ENCODE measurements at regions not wholly inside any gene's neighbourhood (a gene's known extent, or its start where the extent isn't known, plus 50 kb on each side); places are given as distances from the start of the nearest gene placed in this dataset.
"Not testable (repeated sequence)": the region's sequence is repeated elsewhere in the genome, so short reads cannot be mapped to it uniquely, and the experiment has no call there.

DNA sequence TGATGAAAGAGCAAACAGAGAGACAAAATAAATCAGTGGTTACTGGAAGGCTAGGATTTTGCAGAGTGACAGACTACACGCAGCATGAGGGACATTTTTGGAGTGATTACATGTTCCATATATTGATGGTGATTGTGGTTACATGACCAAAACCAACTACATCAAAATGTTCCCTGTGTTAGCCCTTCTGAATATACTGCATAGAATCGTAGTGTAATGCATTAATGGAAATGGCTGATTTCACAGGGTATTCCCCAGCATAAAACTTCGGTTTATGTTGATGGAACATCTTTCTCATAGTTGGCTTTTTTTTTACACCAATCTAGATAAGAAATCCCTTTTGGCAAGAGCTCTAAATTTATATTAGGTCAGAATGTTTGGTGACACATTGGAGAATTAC is 191.3 kb upstream of the CMC1 start:
- intact Hi-C loops (cut with DNase I): no loop called here
- H3K27ac ChIP-seq: no peak overlapping the region
- H3K4me3 ChIP-seq: no peak overlapping the region
- H3K36me3 ChIP-seq: no peaks in the 10 kb centered on the region
- no peaks in the 10 kb centered on the region for H3K27me3 ChIP-seq
- H3K4me1 ChIP-seq: no peaks in the 10 kb centered on the region
- no peak for TF ChIP-seq POLR2AphosphoS5 (IDR thresholded peaks at IDR 0.05; ENCODE audit: insufficient read depth in 1 of 2, low read depth in 1 of 2)
- TF ChIP-seq POLR2A (IDR thresholded peaks at IDR 0.05): no peak
- TF ChIP-seq, protein P1, sequence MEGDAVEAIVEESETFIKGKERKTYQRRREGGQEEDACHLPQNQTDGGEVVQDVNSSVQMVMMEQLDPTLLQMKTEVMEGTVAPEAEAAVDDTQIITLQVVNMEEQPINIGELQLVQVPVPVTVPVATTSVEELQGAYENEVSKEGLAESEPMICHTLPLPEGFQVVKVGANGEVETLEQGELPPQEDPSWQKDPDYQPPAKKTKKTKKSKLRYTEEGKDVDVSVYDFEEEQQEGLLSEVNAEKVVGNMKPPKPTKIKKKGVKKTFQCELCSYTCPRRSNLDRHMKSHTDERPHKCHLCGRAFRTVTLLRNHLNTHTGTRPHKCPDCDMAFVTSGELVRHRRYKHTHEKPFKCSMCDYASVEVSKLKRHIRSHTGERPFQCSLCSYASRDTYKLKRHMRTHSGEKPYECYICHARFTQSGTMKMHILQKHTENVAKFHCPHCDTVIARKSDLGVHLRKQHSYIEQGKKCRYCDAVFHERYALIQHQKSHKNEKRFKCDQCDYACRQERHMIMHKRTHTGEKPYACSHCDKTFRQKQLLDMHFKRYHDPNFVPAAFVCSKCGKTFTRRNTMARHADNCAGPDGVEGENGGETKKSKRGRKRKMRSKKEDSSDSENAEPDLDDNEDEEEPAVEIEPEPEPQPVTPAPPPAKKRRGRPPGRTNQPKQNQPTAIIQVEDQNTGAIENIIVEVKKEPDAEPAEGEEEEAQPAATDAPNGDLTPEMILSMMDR (IDR thresholded peaks at IDR 0.05): no peak
- no peaks in the 10 kb centered on the region for H3K9me3 ChIP-seq
- no peak for DNase-seq (ENCODE audit: extremely low spot score in 2 of 2)

DNA sequence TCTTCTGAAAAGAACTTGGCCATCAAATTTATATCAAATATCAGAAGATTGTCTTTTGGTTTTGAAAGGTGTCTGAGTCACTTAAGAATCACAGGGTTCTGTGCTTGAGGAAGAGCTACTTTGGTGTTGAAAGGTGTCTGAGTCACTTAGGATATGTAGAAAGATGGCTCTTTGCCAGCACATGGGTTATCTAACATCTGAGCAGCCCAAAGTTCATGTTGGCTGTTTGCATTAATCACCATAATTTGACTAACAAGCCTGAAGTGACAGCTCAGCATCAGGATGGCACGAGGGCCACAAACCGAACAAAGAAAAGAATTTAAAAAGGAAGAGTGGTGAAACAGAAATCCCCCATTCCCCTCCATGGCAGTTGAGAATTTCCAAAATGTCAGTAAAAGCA is 190.5 kb upstream of the CMC1 start:
- no peak for DNase-seq (ENCODE audit: extremely low spot score in 2 of 2)

DNA sequence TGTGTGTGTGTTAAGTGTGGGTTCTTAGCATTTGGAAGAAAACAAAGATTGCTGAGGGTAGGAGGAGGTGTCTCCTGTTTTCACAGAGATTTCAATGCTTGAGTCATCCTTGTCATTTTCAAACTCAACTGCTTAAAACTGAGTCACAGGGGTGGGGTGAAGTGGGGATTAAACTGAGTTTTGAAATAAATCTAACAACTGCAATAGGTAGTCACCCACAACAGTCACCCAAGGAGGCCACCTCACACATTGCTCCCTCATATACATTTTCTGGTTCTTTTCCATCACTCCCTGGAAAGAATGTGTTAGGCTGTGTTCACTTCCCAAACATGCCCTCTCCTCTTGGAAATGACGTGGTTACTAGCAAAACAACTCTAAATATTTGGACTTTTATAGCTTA is 187.7 kb upstream of the CMC1 start:
- no peak overlapping the region for H3K27ac ChIP-seq
- intact Hi-C loops (cut with DNase I): no loop called here
- no peaks in the 10 kb centered on the region for H3K4me1 ChIP-seq
- H3K36me3 ChIP-seq: no peaks in the 10 kb centered on the region
- TF ChIP-seq POLR2AphosphoS5 (IDR thresholded peaks at IDR 0.05; ENCODE audit: insufficient read depth in 1 of 2, low read depth in 1 of 2) (no peak), POLR2A (IDR thresholded peaks at IDR 0.05) (no peak)
- TF ChIP-seq, protein P1 (IDR thresholded peaks at IDR 0.05): no peak
- no peak for DNase-seq (ENCODE audit: extremely low spot score in 2 of 2)
- H3K4me3 ChIP-seq: no peak overlapping the region
- no peaks in the 10 kb centered on the region for H3K9me3 ChIP-seq
- no peaks in the 10 kb centered on the region for H3K27me3 ChIP-seq

More for the DNA sequence above, 190.5 kb upstream of the CMC1 start:
- TF ChIP-seq, protein P1 (IDR thresholded peaks at IDR 0.05): no peak
- TF ChIP-seq POLR2AphosphoS5 (IDR thresholded peaks at IDR 0.05; ENCODE audit: insufficient read depth in 1 of 2, low read depth in 1 of 2) (no peak), POLR2A (IDR thresholded peaks at IDR 0.05) (no peak)
- Histone ChIP-seq H3K9me3 (no peaks in the 10 kb centered on the region), H3K4me1 (no peaks in the 10 kb centered on the region), H3K27me3 (no peaks in the 10 kb centered on the region), H3K36me3 (no peaks in the 10 kb centered on the region), H3K27ac (no peak overlapping the region), H3K4me3 (no peak overlapping the region)
- intact Hi-C loops (cut with DNase I): no loop called here

DNA sequence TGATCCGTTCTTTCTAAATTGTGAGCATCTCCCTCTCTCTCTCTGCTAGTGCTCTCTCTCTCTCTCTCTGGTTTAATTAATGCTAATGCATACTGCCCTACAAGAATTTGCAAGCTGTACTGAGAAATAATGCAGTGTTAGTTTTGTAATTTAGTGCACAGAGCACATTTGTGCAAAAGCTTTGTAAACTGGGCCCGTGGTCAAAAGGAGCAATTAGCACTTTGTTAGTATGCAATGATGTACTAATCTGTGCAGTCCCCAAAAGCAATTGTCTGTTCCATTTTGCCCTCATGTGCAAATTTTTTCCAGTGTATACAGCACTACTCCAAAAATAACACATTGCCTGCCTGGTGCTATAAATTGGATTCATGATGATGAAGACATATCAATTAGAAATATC is 184.6 kb upstream of the CMC1 start:
- Histone ChIP-seq H3K27me3 (no peaks in the 10 kb centered on the region), H3K4me3 (no peak overlapping the region), H3K36me3 (no peaks in the 10 kb centered on the region), H3K9me3 (no peaks in the 10 kb centered on the region), H3K27ac (no peak overlapping the region), H3K4me1 (no peaks in the 10 kb centered on the region)
- intact Hi-C loops (cut with DNase I): no loop called here
- TF ChIP-seq POLR2A (IDR thresholded peaks at IDR 0.05) (no peak), POLR2AphosphoS5 (IDR thresholded peaks at IDR 0.05; ENCODE audit: insufficient read depth in 1 of 2, low read depth in 1 of 2) (no peak)
- TF ChIP-seq, protein P1 (IDR thresholded peaks at IDR 0.05): no peak
- DNase-seq (ENCODE audit: extremely low spot score in 2 of 2): no peak

DNA sequence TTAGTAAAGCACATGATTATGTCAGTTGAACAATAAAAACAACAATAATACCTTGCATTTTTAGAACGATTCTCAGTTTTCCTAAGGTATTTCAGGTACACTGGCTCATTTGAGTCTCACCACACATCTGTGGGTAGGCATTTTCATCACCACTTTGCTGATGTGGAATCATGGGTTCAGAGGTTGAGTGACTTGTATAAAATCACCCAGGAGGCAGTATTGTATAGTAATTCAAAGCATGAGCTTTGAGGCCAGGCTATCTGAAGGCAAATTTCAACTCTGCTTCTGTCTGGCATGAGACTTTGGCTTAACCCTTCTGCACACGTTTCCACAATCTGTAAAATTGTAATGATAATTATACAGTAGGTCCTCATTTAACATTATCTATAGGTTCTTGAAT is 183.9 kb upstream of the CMC1 start:
- TF ChIP-seq, protein P1 (IDR thresholded peaks at IDR 0.05): no peak
- no peak for TF ChIP-seq POLR2AphosphoS5 (IDR thresholded peaks at IDR 0.05; ENCODE audit: insufficient read depth in 1 of 2, low read depth in 1 of 2)
- no peak for TF ChIP-seq POLR2A (IDR thresholded peaks at IDR 0.05)
- Histone ChIP-seq H3K9me3 (no peaks in the 10 kb centered on the region), H3K27ac (no peak overlapping the region)

DNA sequence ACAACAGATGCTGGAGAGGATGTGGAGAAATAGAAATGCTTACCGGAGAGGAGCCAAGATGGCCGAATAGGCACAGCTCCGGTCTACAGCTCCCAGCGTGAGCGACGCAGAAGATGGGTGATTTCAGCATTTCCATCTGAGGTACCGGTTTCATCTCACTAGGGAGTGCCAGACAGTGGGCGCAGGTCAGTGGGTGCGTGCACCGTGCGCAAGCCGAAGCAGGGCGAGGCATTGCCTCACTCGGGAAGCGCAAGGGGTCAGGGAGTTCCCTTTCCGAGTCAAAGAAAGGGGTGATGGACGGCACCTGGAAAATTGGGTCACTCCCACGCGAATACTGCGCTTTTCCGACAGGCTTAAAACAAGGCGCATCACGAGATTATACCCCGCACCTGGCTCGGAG is 182.2 kb upstream of the CMC1 start:
- intact Hi-C loops (cut with DNase I): not testable (repeated sequence)

More for the DNA sequence above, 183.9 kb upstream of the CMC1 start:
- no peaks in the 10 kb centered on the region for H3K27me3 ChIP-seq
- DNase-seq (ENCODE audit: extremely low spot score in 2 of 2): no peak
- no peaks in the 10 kb centered on the region for H3K4me1 ChIP-seq
- H3K36me3 ChIP-seq: no peaks in the 10 kb centered on the region
- H3K4me3 ChIP-seq: no peak overlapping the region
- intact Hi-C loops (cut with DNase I): no loop called here

More for the DNA sequence above, 182.2 kb upstream of the CMC1 start:
- not testable (repeated sequence) for H3K4me1 ChIP-seq; H3K4me3 ChIP-seq; H3K9me3 ChIP-seq; DNase-seq (ENCODE audit: extremely low spot score in 2 of 2); H3K27me3 ChIP-seq; H3K36me3 ChIP-seq; H3K27ac ChIP-seq
